Heart left ventricle (tissue), 16 donors: ENCODE measurements at regions not wholly inside any gene's neighbourhood (a gene's known extent, or its start where the extent isn't known, plus 50 kb on each side); places are given as distances from the start of the nearest gene placed in this dataset.

Source experiments
- ATAC-seq, 4 donors: fragments of 200-7000 bp; cut with Tn5 transposase; one replicate each; pipeline ENCODE4 v1.9.1; 2020 to 2022; ENCODE audit warnings: moderate library complexity in 4 of 4, mild to moderate bottlenecking in 3 of 4, moderate number of reproducible peaks in 1 of 4
- DNase-seq, 5 donors: peaks; one replicate each; pipeline ENCODE4 v3.0.0-alpha.2; 2020
- H3K27ac ChIP-seq, 12 donors: fragments of 200-600 bp; sonication (generic) in 4 of 12; one replicate each; pipeline versions ENCODE4 v1.5.0 to v1.8.0; 2016 to 2022; ENCODE audit warnings: mild to moderate bottlenecking in 2 of 12
- H3K27me3 ChIP-seq, 9 donors: fragments of 200-600 bp; sonication (generic) in 2 of 9; one replicate each; pipeline versions ENCODE4 v1.5.1 to v1.8.0; 2016 to 2022; ENCODE audit warnings: mild to moderate bottlenecking in 3 of 9
- H3K36me3 ChIP-seq, 9 donors: fragments of 200-600 bp; sonication (generic) in 2 of 9; one replicate each; pipeline versions ENCODE4 v1.5.0 to v1.8.0; 2018 to 2022; ENCODE audit warnings: mild to moderate bottlenecking in 2 of 9
- H3K4me1 ChIP-seq, 12 donors: fragments of 200-600 bp; sonication (generic) in 4 of 12; one replicate each; pipeline versions ENCODE4 v1.5.0 to v1.8.0; 2016 to 2022; ENCODE audit warnings: mild to moderate bottlenecking in 3 of 12
- H3K4me3 ChIP-seq, 12 donors: fragments of 200-600 bp; sonication (generic) in 4 of 12; one replicate each; pipeline versions ENCODE4 v1.5.0 to v1.8.0; 2017 to 2022; ENCODE audit warnings: mild to moderate bottlenecking in 9 of 12, moderate library complexity in 4 of 12
- H3K9me3 ChIP-seq, 12 donors: fragments of 200-600 bp; sonication (generic) in 4 of 12; one replicate each; pipeline versions ENCODE4 v1.5.0 to v1.8.0; 2016 to 2022; ENCODE audit warnings: mild to moderate bottlenecking in 1 of 12
- POLR2A ChIP-seq, 2 donors: fragments of 450-650 bp; IDR thresholded peaks; one replicate each; pipeline ENCODE4 v1.6.1; 2017; ENCODE audit warnings: antibody characterized with exemption in 2 of 2, mild to moderate bottlenecking in 2 of 2, moderate library complexity in 2 of 2
- WGBS, 4 donors: extraction: QIAGEN DNeasy Blood & Tissue Kit in 2 of 4; methylation state at CpG; one replicate each; pipeline versions ENCODE4 v1.1.5 to v1.1.7; 2013 to 2018; 5-methylcytosine and 5-hydroxymethylcytosine counted together
- intact Hi-C, 10 donors: fragments of 100-400 bp; cut with DNase I; formaldehyde crosslinking; loops; one replicate each; pipeline versions ENCODE4 v1.11.1 to v1.14.2; 2022
- TF ChIP-seq, protein P1 (sequence below), 12 donors: fragments of 200-600 bp; sonication (generic) in 4 of 12; IDR thresholded peaks; one replicate each; pipeline versions ENCODE4 v1.5.0 to v1.8.0; 2018 to 2022; ENCODE audit warnings: antibody characterized with exemption in 12 of 12, mild to moderate bottlenecking in 5 of 12
- donor health status: ischemic (EF 13 %, LVEDD 7.1; RV severe dilation, severe dysfunction).
- donor health status: healthy with polysubstance abuse.
- donor health status: DM: no; HTN: yes; CAD: no.
- donor health status: DM: no; HTN: no; CAD: no.
- donor health status: ischemic (EF 25% LVEDD 6.9; RV normal size, moderate dysfunction).
- donor health status: ischemic (EF 25% LVEDD 5.7; RV mildly dilated, moderate dysfunction).
- donor health status: healthy.
- donor health status: DM: yes; HTN: yes; CAD: no.
- donor health status: ischemic (EF 35%, LVEDD 5.7; RV mildly dilated, moderate dysfunction).
- donor health status: nonischemic (EF 11% LVEDD 7.7; RV severe dilation, severe dysfunction).
- donor health status: DM: yes; HTN: yes; CAD: no.
- donor health status: PGD.
- donor health status: ischemic (EF 29% LVEDD 5.4; RV normal size, mild dysfunction).
- donor health status: nonischemic (EF 23%, LVEDD 6.1; RV moderate dilation, normal function).

GRCh38 chr5:135643881-135644766, 65.3 kb upstream of the CXCL14 start:
- intact Hi-C loops: no loop called here
- H3K27ac ChIP-seq: no peak overlapping the region
- no peak for TF ChIP-seq POLR2A (IDR thresholded peaks at IDR 0.05)
- no peak overlapping the region for H3K4me3 ChIP-seq
- H3K9me3 ChIP-seq: no peaks in the 10 kb centered on the region
- H3K4me1 ChIP-seq: peaks cover 0 to 3% (median 0%) of the 10 kb centered on the region in 12 donors
- WGBS, 4 donors: 61 to 72% (median 68%) methylated on average over 4 of the region's 4 CpGs
- DNase-seq (no peak), ATAC-seq (no peak)
- no peaks in the 10 kb centered on the region for H3K36me3 ChIP-seq
- peaks cover 0 to 10% (median 0%) of the 10 kb centered on the region in 9 donors for H3K27me3 ChIP-seq

DNA sequence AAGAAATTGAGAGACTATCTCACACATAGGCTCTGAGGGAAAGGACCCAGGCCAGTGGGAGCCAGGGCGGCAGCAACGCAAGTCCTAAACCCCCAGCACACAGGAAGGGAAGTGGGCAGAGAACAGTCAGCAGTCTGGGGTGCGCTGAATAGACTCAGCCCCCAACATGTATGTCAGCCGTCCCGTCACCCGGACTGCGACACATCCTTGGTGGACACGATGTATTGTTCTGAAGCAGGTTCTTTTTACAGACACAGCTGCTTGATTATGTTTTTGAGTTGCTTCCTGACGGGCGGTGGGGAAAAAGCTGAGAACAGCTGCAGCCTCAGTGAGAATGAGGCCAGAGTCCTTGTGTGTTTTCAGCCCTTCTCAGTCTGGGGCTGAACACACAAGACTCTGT, 64.1 kb upstream of the CXCL14 start:
- H3K27me3 ChIP-seq: peaks cover 0 to 15% (median 0%) of the 10 kb centered on the region in 9 donors
- H3K36me3 ChIP-seq: no peaks in the 10 kb centered on the region
- H3K27ac ChIP-seq: no peak overlapping the region
- H3K4me3 ChIP-seq: no peak overlapping the region
- DNase-seq: no peak
- H3K4me1 ChIP-seq: peaks cover 0 to 3% (median 0%) of the 10 kb centered on the region in 12 donors
- intact Hi-C loops: no loop called here
- ATAC-seq: peak in 1 of 4 donors; percentile 28
- no peaks in the 10 kb centered on the region for H3K9me3 ChIP-seq
- TF ChIP-seq, protein P1, sequence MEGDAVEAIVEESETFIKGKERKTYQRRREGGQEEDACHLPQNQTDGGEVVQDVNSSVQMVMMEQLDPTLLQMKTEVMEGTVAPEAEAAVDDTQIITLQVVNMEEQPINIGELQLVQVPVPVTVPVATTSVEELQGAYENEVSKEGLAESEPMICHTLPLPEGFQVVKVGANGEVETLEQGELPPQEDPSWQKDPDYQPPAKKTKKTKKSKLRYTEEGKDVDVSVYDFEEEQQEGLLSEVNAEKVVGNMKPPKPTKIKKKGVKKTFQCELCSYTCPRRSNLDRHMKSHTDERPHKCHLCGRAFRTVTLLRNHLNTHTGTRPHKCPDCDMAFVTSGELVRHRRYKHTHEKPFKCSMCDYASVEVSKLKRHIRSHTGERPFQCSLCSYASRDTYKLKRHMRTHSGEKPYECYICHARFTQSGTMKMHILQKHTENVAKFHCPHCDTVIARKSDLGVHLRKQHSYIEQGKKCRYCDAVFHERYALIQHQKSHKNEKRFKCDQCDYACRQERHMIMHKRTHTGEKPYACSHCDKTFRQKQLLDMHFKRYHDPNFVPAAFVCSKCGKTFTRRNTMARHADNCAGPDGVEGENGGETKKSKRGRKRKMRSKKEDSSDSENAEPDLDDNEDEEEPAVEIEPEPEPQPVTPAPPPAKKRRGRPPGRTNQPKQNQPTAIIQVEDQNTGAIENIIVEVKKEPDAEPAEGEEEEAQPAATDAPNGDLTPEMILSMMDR (IDR thresholded peaks at IDR 0.05): no peak
- no peak for TF ChIP-seq POLR2A (IDR thresholded peaks at IDR 0.05)
- 71 to 90% (median 85%) methylated on average over 10 of the region's 10 CpGs for WGBS, 4 donors

- H3K27me3 ChIP-seq: peaks cover 0 to 17% (median 0%) of the 10 kb centered on the region in 9 donors
- no peaks in the 10 kb centered on the region for H3K36me3 ChIP-seq
- H3K4me1 ChIP-seq: peaks cover 0 to 3% (median 0%) of the 10 kb centered on the region in 12 donors
- intact Hi-C loops: no loop called here
- TF ChIP-seq, protein P1 (IDR thresholded peaks at IDR 0.05): no peak
- no peak for TF ChIP-seq POLR2A (IDR thresholded peaks at IDR 0.05)
- no peak overlapping the region for H3K27ac ChIP-seq
- no peaks in the 10 kb centered on the region for H3K9me3 ChIP-seq
- DNase-seq: no peak
- whole genome bisulfite sequencing, 4 donors: 72 to 83% (median 80%) methylated on average over 3 of the region's 3 CpGs
- no peak for ATAC-seq
- H3K4me3 ChIP-seq: no peak overlapping the region
These were observed 63.7 kb upstream of the CXCL14 start for GRCh38 chr5:135642488-135642870.

DNA sequence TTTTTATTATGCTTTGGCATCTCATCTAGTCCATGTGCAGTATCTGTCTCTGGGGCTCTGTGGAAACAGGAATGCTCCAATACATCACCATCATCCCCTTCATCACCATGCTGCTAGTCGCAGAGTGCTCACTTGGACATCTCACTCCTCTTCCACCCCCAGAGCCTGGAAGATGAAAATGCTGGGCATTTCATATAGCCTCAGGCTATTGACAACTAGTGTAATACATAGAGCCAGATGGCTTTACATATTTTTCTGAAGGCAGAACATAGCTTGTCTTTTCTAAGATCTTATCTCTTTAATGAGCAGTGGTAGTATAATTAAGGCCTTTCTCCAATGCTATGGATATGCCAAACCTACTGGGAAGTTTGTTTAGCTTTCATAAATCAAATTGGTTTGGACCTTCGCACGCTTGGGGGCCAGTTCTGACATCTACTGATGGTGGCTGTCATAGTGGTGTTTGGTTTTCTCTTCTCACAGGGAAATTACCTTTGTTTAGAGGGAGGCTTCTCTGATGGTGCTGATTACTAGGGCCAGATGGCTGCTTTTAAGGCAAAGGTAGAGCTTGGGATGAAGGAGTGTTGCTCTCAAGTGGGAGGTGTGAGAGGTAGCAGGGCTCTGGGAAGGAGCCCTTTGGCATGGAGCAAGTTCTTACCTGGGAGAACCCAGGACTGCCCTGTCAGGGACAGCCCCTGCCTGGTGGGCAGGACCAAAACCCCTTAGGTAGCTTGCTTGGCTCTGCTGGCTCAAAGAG, 63.1 kb upstream of the CXCL14 start:
- Histone ChIP-seq H3K36me3 (no peaks in the 10 kb centered on the region), H3K4me3 (no peak overlapping the region), H3K4me1 (peaks cover 0 to 3% (median 0%) of the 10 kb centered on the region in 12 donors), H3K27ac (no peak overlapping the region), H3K9me3 (no peaks in the 10 kb centered on the region), H3K27me3 (peaks cover 0 to 18% (median 0%) of the 10 kb centered on the region in 9 donors)
- ATAC-seq (no peak), DNase-seq (no peak)
- intact Hi-C loops: no loop called here
- TF ChIP-seq, protein P1 (IDR thresholded peaks at IDR 0.05): no peak
- no peak for TF ChIP-seq POLR2A (IDR thresholded peaks at IDR 0.05)
- 74 to 89% (median 85%) methylated on average over 3 of the region's 3 CpGs for WGBS, 4 donors
